ENCODE measurements at regions not wholly inside any gene's neighbourhood (a gene's known extent, or its start where the extent isn't known, plus 50 kb on each side); places are given as distances from the start of the nearest gene placed in this dataset.

DNA sequence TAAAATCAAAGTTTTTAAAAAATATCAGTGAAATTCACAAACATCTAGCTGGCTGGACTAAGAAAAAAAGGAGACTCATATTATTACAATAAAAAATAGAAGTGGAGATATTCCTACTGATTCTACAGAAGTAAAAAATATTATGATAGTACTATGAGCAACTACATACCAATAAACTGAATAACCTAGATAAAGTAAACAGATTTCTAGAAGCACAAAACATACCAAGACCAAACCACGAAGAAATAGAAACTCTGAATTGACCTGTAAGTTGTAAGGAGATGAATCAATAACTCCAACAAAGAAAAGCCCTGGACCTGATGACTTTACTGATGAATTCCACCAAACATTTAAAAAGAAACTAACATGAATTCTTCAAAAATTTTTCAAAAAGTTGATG is 867.3 kb downstream of the PCDH18 start:
- TF ChIP-seq, protein P1, sequence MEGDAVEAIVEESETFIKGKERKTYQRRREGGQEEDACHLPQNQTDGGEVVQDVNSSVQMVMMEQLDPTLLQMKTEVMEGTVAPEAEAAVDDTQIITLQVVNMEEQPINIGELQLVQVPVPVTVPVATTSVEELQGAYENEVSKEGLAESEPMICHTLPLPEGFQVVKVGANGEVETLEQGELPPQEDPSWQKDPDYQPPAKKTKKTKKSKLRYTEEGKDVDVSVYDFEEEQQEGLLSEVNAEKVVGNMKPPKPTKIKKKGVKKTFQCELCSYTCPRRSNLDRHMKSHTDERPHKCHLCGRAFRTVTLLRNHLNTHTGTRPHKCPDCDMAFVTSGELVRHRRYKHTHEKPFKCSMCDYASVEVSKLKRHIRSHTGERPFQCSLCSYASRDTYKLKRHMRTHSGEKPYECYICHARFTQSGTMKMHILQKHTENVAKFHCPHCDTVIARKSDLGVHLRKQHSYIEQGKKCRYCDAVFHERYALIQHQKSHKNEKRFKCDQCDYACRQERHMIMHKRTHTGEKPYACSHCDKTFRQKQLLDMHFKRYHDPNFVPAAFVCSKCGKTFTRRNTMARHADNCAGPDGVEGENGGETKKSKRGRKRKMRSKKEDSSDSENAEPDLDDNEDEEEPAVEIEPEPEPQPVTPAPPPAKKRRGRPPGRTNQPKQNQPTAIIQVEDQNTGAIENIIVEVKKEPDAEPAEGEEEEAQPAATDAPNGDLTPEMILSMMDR (IDR thresholded peaks at IDR 0.05) = no peak
- TF ChIP-seq SIN3A (IDR thresholded peaks at IDR 0.05; ENCODE audit: borderline replicate concordance, insufficient read depth, low read depth, low read length) (no peak), TCF7L2 (IDR thresholded peaks at IDR 0.05; ENCODE audit: low read depth, low read length) (no peak), POLR2AphosphoS5 (IDR thresholded peaks at IDR 0.05; ENCODE audit: low read depth, low read length) (no peak)

Measured in Panc1 (cell line).